OCI-LY1 (cell line): ENCODE measurements at regions not wholly inside any gene's neighbourhood (a gene's known extent, or its start where the extent isn't known, plus 50 kb on each side); places are given as distances from the start of the nearest gene placed in this dataset.

Experiments used
- H2AFZ ChIP-seq: fragments of 200-600 bp; sonication (generic), shearing (Covaris generic); 2 replicates; pipeline ENCODE4 v1.6.0; 2014; ENCODE audit warnings: antibody characterized with exemption, mild to moderate bottlenecking, low read length
- H3F3A ChIP-seq: fragments of 200-600 bp; sonication (generic), shearing (Covaris generic); 2 replicates; pipeline ENCODE4 v1.6.0; 2014; ENCODE audit warnings: mild to moderate bottlenecking, antibody characterized with exemption, low read length, moderate library complexity; ENCODE audit not compliant: insufficient read depth
- H3K27ac ChIP-seq: fragments of 200-600 bp; sonication (generic); 2 replicates; pipeline ENCODE4 v1.5.1; 2014; ENCODE audit warnings: low read length, mixed run types, mild to moderate bottlenecking, low read depth; ENCODE audit not compliant: poor library complexity, severe bottlenecking
- H3K27me3 ChIP-seq: fragments of 200-600 bp; sonication (generic); 2 replicates; pipeline ENCODE4 v1.6.0; 2014; ENCODE audit warnings: antibody characterized with exemption, mild to moderate bottlenecking, low read length, moderate library complexity; ENCODE audit not compliant: insufficient read depth
- H3K36me3 ChIP-seq: fragments of 200-600 bp; sonication (generic); 2 replicates; pipeline ENCODE4 v1.6.1; 2014; ENCODE audit warnings: mild to moderate bottlenecking, antibody characterized with exemption, low read length, moderate library complexity, mixed read lengths; ENCODE audit not compliant: insufficient read depth
- H3K4me1 ChIP-seq: fragments of 200-600 bp; sonication (generic); 2 replicates; pipeline ENCODE4 v1.5.1; 2014; ENCODE audit warnings: mild to moderate bottlenecking, low read length, moderate library complexity; ENCODE audit not compliant: insufficient read depth, severe bottlenecking
- H3K4me2 ChIP-seq: fragments of 200-600 bp; sonication (generic), shearing (Covaris generic); 2 replicates; pipeline ENCODE4 v1.6.1; 2014; ENCODE audit warnings: low read length
- H3K4me3 ChIP-seq: fragments of 200-600 bp; sonication (generic); 2 replicates; pipeline ENCODE4 v1.5.1; 2014; ENCODE audit warnings: low read length, low read depth, mild to moderate bottlenecking, mixed read lengths; ENCODE audit not compliant: poor library complexity, severe bottlenecking
- H3K79me2 ChIP-seq: fragments of 200-600 bp; shearing (Covaris generic); 2 replicates; pipeline ENCODE4 v1.6.1; 2016; ENCODE audit warnings: mixed run types, low read length, mixed read lengths; ENCODE audit not compliant: insufficient read depth
- H3K9ac ChIP-seq: fragments of 200-600 bp; sonication (generic), shearing (Covaris generic); 2 replicates; pipeline ENCODE4 v1.6.1; 2014; ENCODE audit warnings: mild to moderate bottlenecking, low read length, mixed read lengths
- H3K9me2 ChIP-seq: fragments of 200-600 bp; sonication (generic), shearing (Covaris generic); 2 replicates; pipeline ENCODE4 v1.6.1; 2014; ENCODE audit warnings: low read depth, mild to moderate bottlenecking, low read length, mixed read lengths
- H3K9me3 ChIP-seq: fragments of 200-600 bp; shearing (Covaris generic); 2 replicates; pipeline ENCODE4 v1.6.1; 2014; ENCODE audit warnings: low read length, mixed read lengths
- H4K20me1 ChIP-seq: fragments of 200-600 bp; sonication (generic), shearing (Covaris generic); 2 replicates; pipeline ENCODE4 v1.6.0; 2016; ENCODE audit warnings: mild to moderate bottlenecking, low read length; ENCODE audit not compliant: insufficient read depth
- CTCF ChIP-seq: fragments of 200-600 bp; sonication (generic), shearing (Covaris generic); IDR thresholded peaks from 2 replicates; pipeline ENCODE4 v1.5.1; 2017; ENCODE audit warnings: mild to moderate bottlenecking, antibody characterized with exemption, low read length, moderate library complexity, mixed read lengths
- EZH2 ChIP-seq: fragments of 200-600 bp; sonication (generic), shearing (Covaris generic); IDR thresholded peaks from 2 replicates; pipeline ENCODE4 v1.8.0; 2017; ENCODE audit warnings: borderline replicate concordance, mixed run types, mild to moderate bottlenecking, antibody characterized with exemption, low read length, moderate library complexity, mixed read lengths

GRCh38 chr16:87163637-87164036, 153.6 kb downstream of the C16orf95 start:
- no peaks in the 10 kb centered on the region for H3K79me2 ChIP-seq
- no peak for TF ChIP-seq EZH2
- no peak for TF ChIP-seq CTCF
- no peaks in the 10 kb centered on the region for H3K4me1 ChIP-seq
- no peak overlapping the region for H2AFZ ChIP-seq
- no peak overlapping the region for H3K27ac ChIP-seq
- no peak overlapping the region for H3K4me3 ChIP-seq
- no peaks in the 10 kb centered on the region for H4K20me1 ChIP-seq
- no peaks in the 10 kb centered on the region for H3K9me3 ChIP-seq
- H3K36me3 ChIP-seq: no peaks in the 10 kb centered on the region
- H3K4me2 ChIP-seq: no peak overlapping the region
- H3F3A ChIP-seq: no peaks in the 10 kb centered on the region
- no peak overlapping the region for H3K9ac ChIP-seq
- no peaks in the 10 kb centered on the region for H3K27me3 ChIP-seq
- no peaks in the 10 kb centered on the region for H3K9me2 ChIP-seq

- Histone ChIP-seq H3K27ac (no peak overlapping the region), H3K36me3 (no peaks in the 10 kb centered on the region), H3F3A (no peaks in the 10 kb centered on the region), H2AFZ (no peak overlapping the region), H3K79me2 (no peaks in the 10 kb centered on the region), H3K9me2 (no peaks in the 10 kb centered on the region), H3K4me2 (no peak overlapping the region), H3K27me3 (no peaks in the 10 kb centered on the region), H3K4me3 (no peak overlapping the region), H3K4me1 (no peaks in the 10 kb centered on the region), H3K9ac (no peak overlapping the region), H3K9me3 (no peaks in the 10 kb centered on the region), H4K20me1 (no peaks in the 10 kb centered on the region)
- no peak for TF ChIP-seq EZH2
- no peak for TF ChIP-seq CTCF
Measured at GRCh38 chr16:87165151-87165550, 152.0 kb downstream of the C16orf95 start.

GRCh38 chr16:87165885-87166284, 151.3 kb downstream of the C16orf95 start:
- no peak overlapping the region for H3K27ac ChIP-seq
- no peak overlapping the region for H3K9ac ChIP-seq
- no peak overlapping the region for H3K4me3 ChIP-seq
- no peaks in the 10 kb centered on the region for H3F3A ChIP-seq
- H3K36me3 ChIP-seq: no peaks in the 10 kb centered on the region
- H2AFZ ChIP-seq: no peak overlapping the region
- H3K79me2 ChIP-seq: no peaks in the 10 kb centered on the region
- no peaks in the 10 kb centered on the region for H3K9me2 ChIP-seq
- no peaks in the 10 kb centered on the region for H3K4me1 ChIP-seq
- no peaks in the 10 kb centered on the region for H4K20me1 ChIP-seq
- no peak overlapping the region for H3K4me2 ChIP-seq
- H3K27me3 ChIP-seq: no peaks in the 10 kb centered on the region
- H3K9me3 ChIP-seq: no peaks in the 10 kb centered on the region
- TF ChIP-seq EZH2 (no peak), CTCF (no peak)
